Neuronal stem cell (in vitro differentiated cells): ENCODE measurements at regions not wholly inside any gene's neighbourhood (a gene's known extent, or its start where the extent isn't known, plus 50 kb on each side); places are given as distances from the start of the nearest gene placed in this dataset.

Experiments used
- DNase-seq: peaks from one replicate; pipeline ENCODE4 v3.0.0-alpha.2; 2013; ENCODE audit warnings: low spot score
- H2AFZ ChIP-seq: one replicate; pipeline ENCODE4 v1.6.1; 2013; ENCODE audit warnings: mild to moderate bottlenecking, low read length, inconsistent platforms
- H2AK5ac ChIP-seq: 2 replicates; pipeline ENCODE4 v1.6.1; 2013; ENCODE audit warnings: low read depth, mild to moderate bottlenecking, inconsistent platforms, low read length, moderate library complexity, mixed read lengths
- H2BK120ac ChIP-seq: 2 replicates; pipeline ENCODE4 v1.6.1; 2013; ENCODE audit warnings: low read depth, mild to moderate bottlenecking, inconsistent platforms, low read length, moderate library complexity, mixed read lengths
- H2BK12ac ChIP-seq: one replicate; pipeline ENCODE4 v1.6.1; 2013; ENCODE audit warnings: low read length, inconsistent platforms
- H2BK15ac ChIP-seq: 2 replicates; pipeline ENCODE4 v1.6.1; 2013; ENCODE audit warnings: mild to moderate bottlenecking, low read length, inconsistent platforms, mixed read lengths
- H2BK5ac ChIP-seq: one replicate; pipeline ENCODE4 v1.6.1; 2013; ENCODE audit warnings: inconsistent platforms, mild to moderate bottlenecking, low read length, moderate library complexity
- H3K14ac ChIP-seq: one replicate; pipeline ENCODE4 v1.6.1; 2013; ENCODE audit warnings: low read length, inconsistent platforms
- H3K18ac ChIP-seq: 2 replicates; pipeline ENCODE4 v1.6.1; 2013; ENCODE audit warnings: low read length, inconsistent platforms
- H3K23ac ChIP-seq: 2 replicates; pipeline ENCODE4 v1.6.1; 2013; ENCODE audit warnings: low read depth, mild to moderate bottlenecking, mixed read lengths, low read length, inconsistent platforms; ENCODE audit not compliant: poor library complexity
- H3K27ac ChIP-seq: replicated peaks from 3 replicates; pipeline ENCODE4 v1.5.1; 2013; ENCODE audit warnings: low read length, inconsistent platforms
- H3K27me3 ChIP-seq, 3 experiments: 2 replicates each; pipeline ENCODE4 v1.6.1; 2013; ENCODE audit warnings: low read length in 3 of 3, mild to moderate bottlenecking in 2 of 3, inconsistent platforms in 1 of 3, low read depth in 1 of 3, mixed read lengths in 1 of 3, moderate library complexity in 1 of 3; ENCODE audit not compliant: control insufficient read depth in 3 of 3, insufficient read depth in 3 of 3
- H3K36me3 ChIP-seq, 2 donors: replicated peaks in 1 of 2; 2 replicates each; pipeline ENCODE4 v1.6.1; 2013; ENCODE audit warnings: low read length in 2 of 2; ENCODE audit not compliant: control insufficient read depth in 2 of 2, insufficient read depth in 2 of 2
- H3K4ac ChIP-seq: 2 replicates; pipeline ENCODE4 v1.6.1; 2013; ENCODE audit warnings: inconsistent platforms, mild to moderate bottlenecking, low read length, moderate library complexity
- H3K4me1 ChIP-seq, 2 donors: 1 replicate in 1 of 2; 2 replicates in 1 of 2; pipeline ENCODE4 v1.6.1; 2013; ENCODE audit warnings: low read length in 2 of 2, low read depth in 1 of 2; ENCODE audit not compliant: control insufficient read depth in 2 of 2, insufficient read depth in 1 of 2
- H3K4me2 ChIP-seq: one replicate; pipeline ENCODE4 v1.6.1; 2013; ENCODE audit warnings: mild to moderate bottlenecking, low read length, inconsistent platforms; ENCODE audit not compliant: insufficient read depth, poor library complexity, severe bottlenecking
- H3K4me3 ChIP-seq, 2 donors: 2 replicates each; pipeline ENCODE4 v1.5.1; 2013; ENCODE audit warnings: low read length in 2 of 2, mild to moderate bottlenecking in 2 of 2, inconsistent platforms in 1 of 2, moderate library complexity in 1 of 2
- H3K79me1 ChIP-seq: one replicate; pipeline ENCODE4 v1.6.1; 2013; ENCODE audit warnings: low read depth, mild to moderate bottlenecking, inconsistent platforms, low read length, moderate library complexity
- H3K9ac ChIP-seq: one replicate; pipeline ENCODE4 v1.6.1; 2013; ENCODE audit warnings: mild to moderate bottlenecking, low read depth, low read length, inconsistent platforms; ENCODE audit not compliant: poor library complexity
- H3K9me3 ChIP-seq, 2 donors: replicated peaks in 1 of 2; 2 replicates each; pipeline versions ENCODE3 to v1.6.1; 2013; ENCODE audit warnings: low read length in 2 of 2, mild to moderate bottlenecking in 2 of 2, inconsistent platforms in 1 of 2, low read depth in 1 of 2, mixed read lengths in 1 of 2, moderate library complexity in 1 of 2; ENCODE audit not compliant: control insufficient read depth in 2 of 2, insufficient read depth in 1 of 2
- H4K8ac ChIP-seq: one replicate; pipeline ENCODE4 v1.6.1; 2013; ENCODE audit warnings: low read depth, mild to moderate bottlenecking, inconsistent platforms, low read length, moderate library complexity
- H4K91ac ChIP-seq: one replicate; pipeline ENCODE4 v1.6.1; 2013; ENCODE audit warnings: low read length, low read depth, mild to moderate bottlenecking, inconsistent platforms; ENCODE audit not compliant: poor library complexity
- WGBS, 2 donors: extraction: QIAGEN DNeasy Blood & Tissue Kit; methylation state at CpG; one replicate each; pipeline ENCODE4 v1.1.7; 2013; ENCODE audit warnings: missing lambda C conversion rate in 2 of 2, mixed read lengths in 1 of 2; ENCODE audit not compliant: insufficient read length in 2 of 2, insufficient replicate concordance in 1 of 2; ENCODE audit errors: extremely low coverage in 2 of 2; 5-methylcytosine and 5-hydroxymethylcytosine counted together

- no peak overlapping the region for H4K8ac ChIP-seq
- no peak overlapping the region for H4K91ac ChIP-seq
- no peaks in the 10 kb centered on the region for H3K27me3 ChIP-seq
- H3K36me3 ChIP-seq: no peaks in the 10 kb centered on the region
- H2BK12ac ChIP-seq: no peak overlapping the region
- no peak overlapping the region for H3K18ac ChIP-seq
- H3K9ac ChIP-seq: no peak overlapping the region
- H3K14ac ChIP-seq: no peak overlapping the region
- H3K79me1 ChIP-seq: no peaks in the 10 kb centered on the region
- no peak overlapping the region for H3K23ac ChIP-seq
- H3K4me1 ChIP-seq: no peaks in the 10 kb centered on the region
- H2AFZ ChIP-seq: no peak overlapping the region
- DNase-seq: no peak
- no peak overlapping the region for H3K27ac ChIP-seq
- no peak overlapping the region for H3K4me2 ChIP-seq
- H2AK5ac ChIP-seq: no peak overlapping the region
- H3K4ac ChIP-seq: no peak overlapping the region
- WGBS, 2 donors: no CpG with 5 or more reads among the region's 3 CpGs
- H3K9me3 ChIP-seq: no peaks in the 10 kb centered on the region
- H3K4me3 ChIP-seq: no peak overlapping the region
- H2BK120ac ChIP-seq: no peak overlapping the region
- no peak overlapping the region for H2BK15ac ChIP-seq
- no peak overlapping the region for H2BK5ac ChIP-seq
Observed at GRCh38 chr3:25856902-25857518, 67.1 kb downstream of the OXSM start.

GRCh38 chr3:25861566-25861965 is 71.7 kb downstream of the OXSM start:
- Histone ChIP-seq H3K4me3 (no peak overlapping the region), H2BK5ac (no peak overlapping the region), H3K23ac (no peak overlapping the region), H2AFZ (no peak overlapping the region), H3K4me1 (no peaks in the 10 kb centered on the region), H3K18ac (no peak overlapping the region), H3K9me3 (no peaks in the 10 kb centered on the region), H3K4ac (no peak overlapping the region), H3K9ac (no peak overlapping the region), H2AK5ac (no peak overlapping the region), H3K27me3 (no peaks in the 10 kb centered on the region), H2BK12ac (no peak overlapping the region), H3K36me3 (no peaks in the 10 kb centered on the region), H3K4me2 (no peak overlapping the region), H4K8ac (no peak overlapping the region), H2BK15ac (no peak overlapping the region), H3K14ac (no peak overlapping the region), H3K79me1 (no peaks in the 10 kb centered on the region), H2BK120ac (no peak overlapping the region), H4K91ac (no peak overlapping the region), H3K27ac (no peak overlapping the region)
- WGBS, 2 donors: no CpG with 5 or more reads among the region's 1 CpG
- DNase-seq: no peak

DNA sequence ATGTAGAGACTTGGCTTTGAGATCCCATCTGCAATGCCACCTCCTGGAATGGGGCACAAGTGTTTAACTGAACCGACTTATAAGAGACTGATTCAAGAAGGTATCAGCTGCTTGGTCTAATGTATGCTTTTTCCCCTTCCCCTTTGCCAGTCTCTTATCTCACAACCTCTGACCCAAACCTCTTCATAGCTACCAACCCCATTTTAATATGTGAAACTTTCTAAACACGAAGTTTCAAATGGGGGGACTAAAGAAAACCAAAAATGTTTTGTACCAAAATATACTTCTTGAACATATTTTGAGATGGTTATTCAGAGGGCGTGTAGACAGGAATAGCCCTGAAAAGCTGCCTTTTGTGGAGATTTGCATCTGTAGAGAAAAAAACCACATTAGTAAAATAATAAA is 73.1 kb downstream of the OXSM start:
- Histone ChIP-seq H4K91ac (no peak overlapping the region), H3K27me3 (no peaks in the 10 kb centered on the region), H2AFZ (no peak overlapping the region), H2BK120ac (no peak overlapping the region), H4K8ac (no peak overlapping the region), H3K4me2 (no peak overlapping the region), H3K18ac (no peak overlapping the region), H3K4me1 (no peaks in the 10 kb centered on the region), H3K14ac (no peak overlapping the region), H2BK15ac (no peak overlapping the region), H2AK5ac (no peak overlapping the region), H3K27ac (no peak overlapping the region), H3K79me1 (no peaks in the 10 kb centered on the region), H3K9ac (no peak overlapping the region), H3K4me3 (no peak overlapping the region), H3K9me3 (no peaks in the 10 kb centered on the region), H2BK5ac (no peak overlapping the region), H3K23ac (no peak overlapping the region), H3K4ac (no peak overlapping the region), H3K36me3 (no peaks in the 10 kb centered on the region), H2BK12ac (no peak overlapping the region)
- DNase-seq: no peak
- WGBS, 2 donors: no CpG with 5 or more reads among the region's 3 CpGs

GRCh38 chr3:25863416-25863959 is 73.6 kb downstream of the OXSM start:
- Histone ChIP-seq H3K4me3 (no peak overlapping the region), H3K27me3 (no peaks in the 10 kb centered on the region), H2BK120ac (no peak overlapping the region), H3K14ac (no peak overlapping the region), H2AK5ac (no peak overlapping the region), H3K4me2 (no peak overlapping the region), H3K9me3 (no peaks in the 10 kb centered on the region), H3K4ac (no peak overlapping the region), H3K9ac (no peak overlapping the region), H2BK12ac (no peak overlapping the region), H3K27ac (no peak overlapping the region), H3K4me1 (no peaks in the 10 kb centered on the region), H2BK5ac (no peak overlapping the region), H3K23ac (no peak overlapping the region), H4K91ac (no peak overlapping the region), H3K18ac (no peak overlapping the region), H3K36me3 (no peaks in the 10 kb centered on the region), H3K79me1 (no peaks in the 10 kb centered on the region), H4K8ac (no peak overlapping the region), H2BK15ac (no peak overlapping the region), H2AFZ (no peak overlapping the region)
- WGBS, 2 donors: no CpG with 5 or more reads among the region's 3 CpGs
- DNase-seq: no peak
